Fibroblast of lung (primary cell): ENCODE measurements at regions not wholly inside any gene's neighbourhood (a gene's known extent, or its start where the extent isn't known, plus 50 kb on each side); places are given as distances from the start of the nearest gene placed in this dataset.

ENCODE experiments used
- DNase-seq, 2 donors: peaks; one replicate each; pipeline versions ENCODE4 v3.0.0 to v3.0.0-alpha.2; 2010; ENCODE audit warnings: low read depth in 2 of 2
- H2AFZ ChIP-seq: 2 replicates; pipeline ENCODE4 v1.5.1; 2012; ENCODE audit warnings: low read length, control low read depth, inconsistent platforms
- H3K27ac ChIP-seq: 2 replicates; pipeline ENCODE4 v1.5.1; 2011; ENCODE audit warnings: low read length, control low read depth; ENCODE audit not compliant: insufficient read depth
- H3K27me3 ChIP-seq: 2 replicates; pipeline ENCODE4 v1.5.1; 2011; ENCODE audit warnings: mild to moderate bottlenecking, low read length; ENCODE audit not compliant: control insufficient read depth, insufficient read depth
- H3K36me3 ChIP-seq: 2 replicates; pipeline ENCODE4 v1.5.1; 2011; ENCODE audit warnings: low read length; ENCODE audit not compliant: control insufficient read depth, insufficient read depth
- H3K4me1 ChIP-seq: 2 replicates; pipeline ENCODE4 v1.5.1; 2011; ENCODE audit warnings: low read length; ENCODE audit not compliant: control insufficient read depth, insufficient read depth; ENCODE audit errors: extremely low read depth
- H3K4me2 ChIP-seq: 2 replicates; pipeline ENCODE4 v1.5.1; 2011; ENCODE audit warnings: low read length, control low read depth; ENCODE audit not compliant: insufficient read depth; ENCODE audit errors: extremely low read depth
- H3K4me3 ChIP-seq, 4 experiments: fragments of 200-600 bp in 1 of 4; sonication (generic) in 1 of 4; replicated peaks in 1 of 4; 2 replicates each; pipeline ENCODE4 v1.5.1; 2011 to 2016; ENCODE audit warnings: low read length in 4 of 4, low read depth in 3 of 4, mild to moderate bottlenecking in 3 of 4, control low read depth in 2 of 4, inconsistent platforms in 1 of 4, mixed read lengths in 1 of 4; ENCODE audit not compliant: insufficient read depth in 1 of 4; ENCODE audit errors: control extremely low read depth in 1 of 4
- H3K79me2 ChIP-seq: 2 replicates; pipeline ENCODE4 v1.5.1; 2012; ENCODE audit warnings: mild to moderate bottlenecking, low read length, inconsistent platforms; ENCODE audit not compliant: control insufficient read depth, insufficient read depth
- H3K9ac ChIP-seq: 2 replicates; pipeline ENCODE4 v1.5.1; 2011; ENCODE audit warnings: mild to moderate bottlenecking, low read length, control low read depth; ENCODE audit not compliant: insufficient read depth
- H3K9me3 ChIP-seq: 2 replicates; pipeline ENCODE4 v1.5.1; 2012; ENCODE audit warnings: low read depth, low read length; ENCODE audit not compliant: control insufficient read depth, insufficient read depth
- H4K20me1 ChIP-seq: 2 replicates; pipeline ENCODE4 v1.5.1; 2011; ENCODE audit warnings: low read length; ENCODE audit not compliant: control insufficient read depth, insufficient read depth; ENCODE audit errors: extremely low read depth
- CTCF ChIP-seq, 2 donors: IDR thresholded peaks in 1 of 2; conservative IDR thresholded peaks in 1 of 2; 1 replicate in 1 of 2; 2 replicates in 1 of 2; pipeline ENCODE4 v1.5.1; 2011 to 2012; ENCODE audit warnings: low read length in 2 of 2, control low read depth in 1 of 2, inconsistent platforms in 1 of 2, low read depth in 1 of 2, mild to moderate bottlenecking in 1 of 2
- EZH2 ChIP-seq: IDR thresholded peaks from 2 replicates; pipeline ENCODE4 v1.5.1; 2012; ENCODE audit warnings: low read length, control low read depth, mild to moderate bottlenecking; ENCODE audit errors: missing control alignments

- no peaks in the 10 kb centered on the region for H3K36me3 ChIP-seq
- H3K27ac ChIP-seq = no peak overlapping the region
- H3K4me3 ChIP-seq = no peak overlapping the region
- H3K9me3 ChIP-seq = no peaks in the 10 kb centered on the region
- H3K79me2 ChIP-seq = no peaks in the 10 kb centered on the region
- H3K9ac ChIP-seq = no peak overlapping the region
- TF ChIP-seq EZH2 = no peak
- TF ChIP-seq CTCF (conservative IDR thresholded peaks at IDR 0.05 in 1 of 2, IDR thresholded peaks at IDR 0.05 in 1 of 2; ENCODE audit: low read depth in 1 of 2, low read length in 2 of 2) = no peak
- no peaks in the 10 kb centered on the region for H3K4me1 ChIP-seq
- H2AFZ ChIP-seq = no peak overlapping the region
- no peaks in the 10 kb centered on the region for H3K27me3 ChIP-seq
- DNase-seq = no peak
- H4K20me1 ChIP-seq = no peaks in the 10 kb centered on the region
- H3K4me2 ChIP-seq = no peak overlapping the region
Observed at GRCh38 chr10:121311812-121312443, 286.3 kb downstream of the FGFR2 start.

- H3K36me3 ChIP-seq = no peaks in the 10 kb centered on the region
- no peaks in the 10 kb centered on the region for H3K27me3 ChIP-seq
- no peak overlapping the region for H3K4me3 ChIP-seq
- no peak for DNase-seq
- H2AFZ ChIP-seq = no peak overlapping the region
- no peaks in the 10 kb centered on the region for H3K79me2 ChIP-seq
- H3K4me2 ChIP-seq = no peak overlapping the region
- no peaks in the 10 kb centered on the region for H3K4me1 ChIP-seq
- no peak overlapping the region for H3K27ac ChIP-seq
- TF ChIP-seq CTCF (conservative IDR thresholded peaks at IDR 0.05 in 1 of 2, IDR thresholded peaks at IDR 0.05 in 1 of 2; ENCODE audit: low read depth in 1 of 2, low read length in 2 of 2) = no peak
- no peak for TF ChIP-seq EZH2
- H4K20me1 ChIP-seq = no peaks in the 10 kb centered on the region
- no peak overlapping the region for H3K9ac ChIP-seq
- H3K9me3 ChIP-seq = no peaks in the 10 kb centered on the region
Observed at GRCh38 chr10:121312587-121312986, 285.7 kb downstream of the FGFR2 start.

GRCh38 chr10:121313119-121313875, 284.9 kb downstream of the FGFR2 start:
- TF ChIP-seq EZH2 = no peak
- TF ChIP-seq CTCF (conservative IDR thresholded peaks at IDR 0.05 in 1 of 2, IDR thresholded peaks at IDR 0.05 in 1 of 2; ENCODE audit: low read depth in 1 of 2, low read length in 2 of 2) = no peak
- H3K9ac ChIP-seq = no peak overlapping the region
- H3K4me2 ChIP-seq = no peak overlapping the region
- H3K36me3 ChIP-seq = no peaks in the 10 kb centered on the region
- H3K79me2 ChIP-seq = no peaks in the 10 kb centered on the region
- no peak overlapping the region for H3K27ac ChIP-seq
- no peak overlapping the region for H2AFZ ChIP-seq
- H4K20me1 ChIP-seq = no peaks in the 10 kb centered on the region
- H3K4me1 ChIP-seq = no peaks in the 10 kb centered on the region
- H3K9me3 ChIP-seq = no peaks in the 10 kb centered on the region
- no peak for DNase-seq
- H3K4me3 ChIP-seq = no peak overlapping the region
- no peaks in the 10 kb centered on the region for H3K27me3 ChIP-seq
